B cell (primary cell): ENCODE measurements at regions not wholly inside any gene's neighbourhood (a gene's known extent, or its start where the extent isn't known, plus 50 kb on each side); places are given as distances from the start of the nearest gene placed in this dataset.

Source experiments
- ATAC-seq: fragments of 200-7000 bp; cut with Tn5 transposase; one replicate; pipeline ENCODE4 v1.10.0; 2021; ENCODE audit warnings: low read depth, mild to moderate bottlenecking, moderate number of reproducible peaks, moderate library complexity
- CTCF ChIA-PET: fragments of 350-600 bp; sonication (Branson Sonifier 250); formaldehyde crosslinking; loops from one replicate; lab custom pipeline; 2021; ENCODE audit warnings: antibody characterized with exemption, inconsistent platforms; lab: Charles Lee
- POLR2A ChIA-PET: fragments of 350-600 bp; sonication (Branson Sonifier 250); formaldehyde crosslinking; loops from one replicate; lab custom pipeline; 2021; ENCODE audit warnings: antibody characterized with exemption; lab: Charles Lee
- DNase-seq: peaks from one replicate; pipeline ENCODE4 v3.0.0; 2013
- H2AFZ ChIP-seq: 2 replicates; pipeline ENCODE4 v1.6.1; 2012; ENCODE audit warnings: mild to moderate bottlenecking, low read depth, low read length; ENCODE audit not compliant: insufficient read depth, poor library complexity, severe bottlenecking
- H3K27ac ChIP-seq, 2 donors: 1 replicate in 1 of 2; 2 replicates in 1 of 2; pipeline ENCODE4 v1.5.1; 2012 to 2013; ENCODE audit warnings: low read length in 2 of 2, mild to moderate bottlenecking in 2 of 2, moderate library complexity in 1 of 2
- H3K27me3 ChIP-seq, 4 experiments: fragments of 200-600 bp in 1 of 4; sonication (generic) in 1 of 4; replicated peaks in 1 of 4; 1 replicate in 2 of 4; 2 replicates in 2 of 4; pipeline versions ENCODE4 v1.6.1 to v1.7.0; 2013 to 2016; ENCODE audit warnings: low read length in 3 of 4, mild to moderate bottlenecking in 2 of 4, mixed read lengths in 1 of 4, moderate library complexity in 1 of 4; ENCODE audit not compliant: insufficient read depth in 4 of 4, control insufficient read depth in 3 of 4; ENCODE audit errors: control extremely low read depth in 1 of 4
- H3K36me3 ChIP-seq, 2 experiments: replicated peaks in 1 of 2; 1 replicate in 1 of 2; 2 replicates in 1 of 2; pipeline versions ENCODE4 v1.6.1 to v1.7.1; 2013; ENCODE audit warnings: low read length in 1 of 2; ENCODE audit not compliant: insufficient read depth in 2 of 2, control insufficient read depth in 1 of 2; ENCODE audit errors: control extremely low read depth in 1 of 2, extremely low read depth in 1 of 2
- H3K4me1 ChIP-seq, 2 donors: fragments of 200-600 bp in 1 of 2; sonication (generic) in 1 of 2; 1 replicate in 1 of 2; 2 replicates in 1 of 2; pipeline versions ENCODE4 v1.5.1 to v1.6.1; 2013 to 2017; ENCODE audit warnings: low read length in 2 of 2; ENCODE audit not compliant: control insufficient read depth in 2 of 2, insufficient read depth in 2 of 2
- H3K4me2 ChIP-seq: replicated peaks from 2 replicates; pipeline ENCODE3; 2012; ENCODE audit warnings: mild to moderate bottlenecking, low read depth, low read length; ENCODE audit not compliant: poor library complexity, severe bottlenecking
- H3K4me3 ChIP-seq, 5 experiments: fragments of 200-600 bp in 1 of 5; sonication (generic) in 1 of 5; 1 replicate in 3 of 5; 2 replicates in 2 of 5; pipeline versions ENCODE4 v1.5.1 to v1.7.0; 2011 to 2016; ENCODE audit warnings: low read length in 4 of 5, mild to moderate bottlenecking in 4 of 5, low read depth in 2 of 5, control low read depth in 1 of 5, moderate library complexity in 1 of 5; ENCODE audit not compliant: insufficient read depth in 1 of 5; ENCODE audit errors: control extremely low read depth in 1 of 5, extremely low read depth in 1 of 5
- H3K79me2 ChIP-seq: fragments of 200-600 bp; sonication (generic); one replicate; pipeline ENCODE4 v1.6.0; 2016; ENCODE audit warnings: low read length; ENCODE audit not compliant: control insufficient read depth, insufficient read depth
- H3K9ac ChIP-seq: fragments of 200-600 bp; sonication (generic); 2 replicates; pipeline ENCODE4 v1.6.1; 2017; ENCODE audit warnings: mild to moderate bottlenecking, low read length, moderate library complexity
- H3K9me3 ChIP-seq, 3 donors: one replicate each; pipeline versions ENCODE4 v1.6.1 to v1.7.1; 2013; ENCODE audit warnings: low read length in 2 of 3; ENCODE audit not compliant: control insufficient read depth in 2 of 3, insufficient read depth in 1 of 3; ENCODE audit errors: control extremely low read depth in 1 of 3
- H4K20me1 ChIP-seq: 2 replicates; pipeline ENCODE4 v1.6.0; 2012; ENCODE audit warnings: mild to moderate bottlenecking, low read length; ENCODE audit not compliant: insufficient read depth, control insufficient read depth, poor library complexity, severe bottlenecking
- H3K27ac Mint-ChIP-seq: one replicate; pipeline ENCODE4 v1.8.0; 2021; ENCODE audit warnings: mixed read lengths
- H3K27me3 Mint-ChIP-seq: one replicate; pipeline ENCODE4 v1.8.0; 2021; ENCODE audit warnings: mixed read lengths
- H3K4me1 Mint-ChIP-seq: one replicate; pipeline ENCODE4 v1.8.0; 2021; ENCODE audit warnings: mixed read lengths
- H3K4me3 Mint-ChIP-seq: one replicate; pipeline ENCODE4 v1.8.0; 2021; ENCODE audit warnings: mixed read lengths
- H3K9me3 Mint-ChIP-seq: one replicate; pipeline ENCODE4 v1.8.0; 2022; ENCODE audit warnings: mixed read lengths; ENCODE audit not compliant: insufficient read depth
- CTCF ChIP-seq: fragments of 200-600 bp; IDR thresholded peaks from one replicate; pipeline ENCODE4 v1.8.0; 2022; ENCODE audit warnings: antibody characterized with exemption, mild to moderate bottlenecking
- EZH2 ChIP-seq: IDR thresholded peaks from 2 replicates; pipeline ENCODE4 v1.6.1; 2012; ENCODE audit warnings: borderline replicate concordance, low read depth, mild to moderate bottlenecking, moderate library complexity, low read length; ENCODE audit not compliant: insufficient read depth, poor library complexity, severe bottlenecking
- WGBS: methylation state at CpG from one replicate; pipeline ENCODE4 v1.1.5; 2013; ENCODE audit warnings: missing lambda C conversion rate; ENCODE audit not compliant: insufficient coverage; 5-methylcytosine and 5-hydroxymethylcytosine counted together
- intact Hi-C: fragments of 100-400 bp; cut with micrococcal nuclease; formaldehyde crosslinking; loops from one replicate; pipeline ENCODE4 v1.10.0; 2022

GRCh38 chr3:28134792-28135375 lies 106.5 kb upstream of the CMC1 start:
- intact Hi-C loops, result no loop called here

More at GRCh38 chr3:28134792-28135375, 106.5 kb upstream of the CMC1 start:
- Histone ChIP-seq H3K4me1 (peaks cover 0 to 3% of the 10 kb centered on the region in 2 donors), H4K20me1 (no peaks in the 10 kb centered on the region), H3K4me2 (no peak overlapping the region), H3K9ac (no peak overlapping the region), H3K79me2 (no peaks in the 10 kb centered on the region), H2AFZ (no peak overlapping the region), H3K27me3 (no peaks in the 10 kb centered on the region), H3K27ac (no peak overlapping the region), H3K36me3 (no peaks in the 10 kb centered on the region), H3K4me3 (no peak overlapping the region), H3K9me3 (no peaks in the 10 kb centered on the region)
- ChIA-PET CTCF (no interaction called here), POLR2A (no interaction called here)
- 80% methylated on average over 1 of the region's 3 CpGs for WGBS
- DNase-seq (no peak), ATAC-seq (no peak)
- TF ChIP-seq CTCF (no peak), EZH2 (no peak)
- no peaks in the 10 kb centered on the region for H3K27me3 Mint-ChIP-seq
- H3K9me3 Mint-ChIP-seq, result no peaks in the 10 kb centered on the region
- H3K4me1 Mint-ChIP-seq, result no peaks in the 10 kb centered on the region
- H3K27ac Mint-ChIP-seq, result no peak overlapping the region
- H3K4me3 Mint-ChIP-seq, result no peak overlapping the region
